HCEC 1CT (cell line): ENCODE measurements at regions not wholly inside any gene's neighbourhood (a gene's known extent, or its start where the extent isn't known, plus 50 kb on each side); places are given as distances from the start of the nearest gene placed in this dataset.

Experiments used
- DNase-seq: peaks from one replicate; pipeline ENCODE4 v3.0.0-alpha.2; 2017

DNA sequence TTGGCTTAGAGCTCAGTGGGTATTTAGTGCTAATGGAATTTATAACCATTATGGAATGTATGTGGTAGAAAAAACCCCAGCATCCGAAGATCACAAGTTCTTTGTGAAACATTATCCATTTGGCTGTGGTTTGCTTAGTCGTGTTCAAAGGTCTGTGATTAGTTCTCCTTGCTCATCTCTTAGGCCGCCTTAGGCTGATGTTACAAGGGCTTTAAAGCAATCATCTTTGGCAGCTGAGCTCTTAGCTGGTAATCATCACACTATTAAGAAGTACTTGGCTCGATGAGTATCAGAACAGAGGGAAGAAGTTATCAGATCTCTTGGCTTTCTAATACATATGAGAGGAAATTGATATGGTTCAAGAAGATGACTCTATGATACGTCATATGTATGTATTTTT lies 124.1 kb upstream of the E2F7 start:
- DNase-seq: peak; percentile 93

DNA sequence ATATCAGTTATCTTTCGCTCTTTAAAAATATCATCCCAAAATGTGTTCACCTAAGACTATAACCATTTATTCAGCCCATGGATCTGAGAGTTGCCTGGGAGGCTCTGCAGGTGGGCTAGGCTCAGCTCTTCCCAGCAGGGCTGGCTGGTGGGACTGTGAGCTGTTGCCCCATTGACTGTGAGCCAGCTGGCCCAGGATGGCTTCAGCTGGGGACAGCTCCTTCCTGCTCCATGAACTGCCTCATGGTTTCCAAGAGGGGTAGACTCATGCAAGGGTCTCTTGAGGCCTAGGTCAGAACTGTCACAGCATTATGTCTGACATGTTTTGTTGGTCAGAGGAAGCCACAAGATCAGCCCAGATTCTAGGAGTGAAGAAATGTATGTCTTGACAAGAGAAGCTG lies 114.1 kb upstream of the E2F7 start:
- no peak for DNase-seq

DNA sequence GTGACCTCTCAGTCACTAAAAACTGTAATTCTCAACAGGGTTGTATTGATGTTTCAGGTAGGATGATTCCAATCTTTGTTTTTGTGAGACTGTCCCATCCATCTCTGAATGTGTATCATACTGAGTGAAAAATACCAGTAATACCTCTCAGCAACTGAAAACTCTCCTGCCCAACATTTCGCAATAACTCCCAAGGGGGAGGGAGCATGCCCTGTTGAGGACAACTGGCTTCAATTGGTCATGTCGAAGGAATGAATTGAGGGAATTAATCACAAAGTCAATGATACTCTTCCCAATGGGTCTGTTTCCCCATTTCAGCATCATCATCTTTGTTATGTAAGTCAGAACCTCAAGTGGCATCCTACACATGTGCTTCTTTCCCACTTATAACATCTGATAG lies 102.4 kb upstream of the E2F7 start:
- DNase-seq: peak; percentile 55

DNA sequence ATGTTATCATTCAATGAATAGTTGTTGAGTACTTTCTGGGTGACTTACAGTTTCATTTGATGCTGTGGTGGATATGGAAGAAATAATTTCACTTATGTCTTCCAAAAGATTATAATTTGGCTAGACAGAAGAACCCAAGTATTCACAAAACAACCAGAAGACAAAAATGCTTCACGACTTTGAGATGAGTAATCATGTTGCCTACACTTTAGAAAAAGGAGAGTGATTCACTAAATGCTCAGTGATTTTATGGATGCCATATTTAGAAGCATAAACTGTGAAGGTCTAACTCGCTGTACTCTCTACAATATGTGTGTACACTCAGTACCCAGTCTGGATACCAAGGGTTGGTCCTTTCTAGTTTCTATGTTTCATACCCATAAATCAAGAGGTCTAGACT lies 101.3 kb upstream of the E2F7 start:
- DNase-seq: peak; percentile 65

DNA sequence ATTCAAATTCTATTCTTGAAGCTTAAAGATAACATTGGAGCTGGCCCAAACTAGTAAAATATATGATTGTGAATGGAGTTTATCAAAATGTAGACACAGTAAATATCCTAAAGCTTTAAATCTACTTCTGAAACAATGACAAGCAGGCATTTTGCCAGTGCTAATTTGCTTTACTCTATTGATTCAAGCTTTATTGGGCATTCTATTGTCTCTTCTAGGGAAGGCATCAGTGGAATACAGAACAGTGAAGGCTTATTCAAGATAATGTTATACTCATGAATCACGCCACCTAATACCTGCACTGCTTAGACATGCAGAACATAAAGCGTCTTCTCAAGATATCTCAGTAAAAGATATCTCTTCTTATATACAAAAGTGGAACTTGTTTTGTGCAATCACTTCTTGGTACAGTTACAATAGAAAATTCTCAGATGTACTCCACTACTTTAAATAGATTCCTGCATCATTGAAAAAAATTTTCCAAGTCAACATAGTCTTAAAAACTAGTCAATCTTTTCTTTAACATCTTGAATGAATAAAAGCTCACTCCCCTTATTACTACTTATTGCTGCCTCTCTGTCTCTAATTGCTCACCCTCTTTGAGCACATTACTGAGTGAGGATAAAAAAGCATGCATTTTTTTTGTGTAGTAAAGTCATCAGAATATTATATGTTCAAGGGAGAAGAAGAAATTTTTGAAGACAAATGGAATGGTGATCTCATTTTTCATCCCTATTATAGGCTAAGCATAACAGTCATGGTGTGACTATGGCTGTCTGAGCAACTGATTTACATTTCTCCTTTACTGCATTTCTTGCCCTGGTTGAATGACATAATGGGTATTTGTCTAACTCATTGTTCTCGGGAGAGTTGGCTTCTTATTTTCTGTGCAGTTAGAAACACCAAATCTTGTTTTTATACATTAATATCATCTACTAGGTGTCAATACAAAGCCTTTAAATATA lies 98.0 kb upstream of the E2F7 start:
- no peak for DNase-seq

DNA sequence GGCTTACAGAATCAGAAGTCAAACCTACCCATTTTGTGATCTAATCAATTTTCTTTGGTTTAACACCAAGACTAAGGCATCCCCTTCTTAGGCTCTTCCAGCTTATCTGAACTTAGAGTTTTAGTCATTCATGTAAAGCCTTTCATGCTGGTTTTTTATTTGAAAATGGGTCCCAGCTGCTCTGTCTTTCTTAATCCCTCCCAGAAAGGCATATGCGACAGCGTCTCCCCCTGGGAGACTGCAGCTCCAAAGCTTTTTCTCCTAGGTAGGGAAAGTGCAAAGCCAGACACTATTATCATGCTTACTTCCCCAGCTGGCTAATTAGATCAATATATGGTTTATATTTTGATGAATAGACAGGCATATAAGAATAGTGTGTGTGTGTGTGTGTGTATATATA lies 96.6 kb upstream of the E2F7 start:
- DNase-seq: no peak

DNA sequence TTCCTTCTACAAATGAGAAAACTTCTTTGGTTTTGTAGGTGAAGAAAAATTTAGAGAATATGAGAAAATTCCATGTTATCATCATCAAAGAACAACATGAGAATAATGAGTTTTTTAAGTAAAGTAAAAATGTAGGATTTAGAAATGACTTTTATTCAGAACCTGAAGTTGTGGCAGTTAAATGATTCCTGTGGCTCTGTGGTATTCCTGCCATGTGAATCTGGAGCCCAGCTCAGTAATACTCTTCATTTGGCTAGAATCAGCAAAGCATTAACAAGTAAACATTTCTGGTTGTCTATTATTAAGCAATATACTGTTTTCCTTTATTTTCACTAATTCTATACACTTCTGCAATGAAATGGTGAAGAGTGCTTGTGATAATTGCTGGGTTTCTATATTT lies 95.6 kb upstream of the E2F7 start:
- no peak for DNase-seq

DNA sequence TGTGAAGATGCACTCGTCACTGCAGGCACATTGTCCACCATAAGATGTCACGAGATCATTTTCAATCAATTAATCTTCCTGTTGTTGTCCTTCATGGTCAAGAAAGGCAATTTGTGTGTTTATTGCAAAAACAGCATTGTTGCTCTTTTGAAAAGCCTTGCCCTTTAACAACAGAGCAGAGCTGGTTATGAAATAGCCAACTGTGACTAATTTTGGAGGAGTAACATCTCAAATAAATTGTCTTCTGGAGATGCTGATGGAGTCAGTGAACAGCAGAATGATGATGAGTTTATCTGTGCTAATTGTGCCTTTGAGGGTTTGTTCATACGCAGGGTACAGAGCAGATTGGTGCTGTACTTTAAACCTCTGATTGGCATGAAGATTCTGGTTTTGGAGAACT lies 88.3 kb upstream of the E2F7 start:
- peak; percentile 20 for DNase-seq

DNA sequence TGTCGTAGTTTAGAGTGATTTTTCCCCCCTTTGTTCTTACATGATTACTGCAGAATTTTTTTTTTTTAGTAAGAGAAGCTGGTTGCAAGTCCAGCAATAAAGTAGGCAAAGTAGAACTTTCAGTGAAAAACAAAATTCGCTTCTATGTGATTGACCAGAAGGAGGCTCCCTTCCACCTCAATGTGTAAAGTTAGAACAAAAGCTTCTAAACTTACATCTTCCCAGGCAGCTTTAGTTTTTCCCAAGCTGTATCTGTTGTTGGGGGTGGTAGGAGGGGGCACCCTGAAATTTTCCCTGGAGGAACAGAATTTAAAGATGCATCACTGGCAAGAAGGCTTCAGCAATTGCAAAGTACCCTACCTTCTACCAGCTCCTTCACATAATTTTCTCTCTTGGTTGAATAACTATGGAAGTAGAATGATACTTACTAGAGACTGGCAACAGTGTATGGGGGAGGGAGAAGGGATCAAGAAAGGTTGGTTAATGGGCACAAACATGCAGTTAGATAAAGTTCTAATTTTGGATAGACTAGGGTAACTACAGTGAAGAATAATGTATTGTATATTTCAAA lies 87.3 kb upstream of the E2F7 start:
- DNase-seq: peak; percentile 59

DNA sequence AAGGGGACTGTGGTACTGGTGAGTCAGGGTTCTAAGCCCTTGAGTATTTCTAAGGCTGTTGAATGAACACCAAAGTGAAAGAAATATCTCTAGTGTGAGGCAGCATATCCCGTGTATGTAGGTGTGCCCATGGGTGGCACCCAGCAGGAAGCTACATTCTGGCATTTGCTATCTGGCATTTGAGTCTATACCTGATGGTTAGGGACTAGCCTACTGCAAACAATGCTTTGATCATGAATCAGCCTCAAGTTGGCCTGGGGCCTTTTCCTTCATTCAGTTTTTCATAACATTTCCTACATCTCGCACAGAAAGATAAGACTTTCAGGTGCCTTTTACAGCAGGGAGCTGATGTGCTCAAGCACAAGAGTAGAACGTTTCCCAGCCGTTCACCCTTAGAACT lies 85.7 kb upstream of the E2F7 start:
- no peak for DNase-seq

DNA sequence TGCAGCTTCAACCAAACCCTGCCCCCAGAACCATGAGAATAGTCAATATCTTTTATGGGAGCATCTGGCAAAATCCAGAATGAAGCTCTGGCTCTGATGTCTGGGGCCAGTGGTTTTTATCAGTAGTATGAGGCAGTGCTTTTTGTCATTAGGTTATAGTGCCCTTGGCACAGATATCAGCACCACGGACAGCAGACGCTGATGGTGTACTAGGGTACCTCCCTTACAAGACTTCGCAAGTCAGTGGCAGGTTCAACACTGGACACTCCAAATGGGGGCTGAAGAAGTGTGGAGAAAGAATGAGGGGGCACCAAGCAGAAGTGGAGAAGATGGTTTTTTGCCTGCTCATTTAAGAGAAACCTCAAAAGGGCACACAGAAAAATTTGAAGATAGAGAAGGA lies 68.2 kb upstream of the E2F7 start:
- DNase-seq: peak; percentile 44

DNA sequence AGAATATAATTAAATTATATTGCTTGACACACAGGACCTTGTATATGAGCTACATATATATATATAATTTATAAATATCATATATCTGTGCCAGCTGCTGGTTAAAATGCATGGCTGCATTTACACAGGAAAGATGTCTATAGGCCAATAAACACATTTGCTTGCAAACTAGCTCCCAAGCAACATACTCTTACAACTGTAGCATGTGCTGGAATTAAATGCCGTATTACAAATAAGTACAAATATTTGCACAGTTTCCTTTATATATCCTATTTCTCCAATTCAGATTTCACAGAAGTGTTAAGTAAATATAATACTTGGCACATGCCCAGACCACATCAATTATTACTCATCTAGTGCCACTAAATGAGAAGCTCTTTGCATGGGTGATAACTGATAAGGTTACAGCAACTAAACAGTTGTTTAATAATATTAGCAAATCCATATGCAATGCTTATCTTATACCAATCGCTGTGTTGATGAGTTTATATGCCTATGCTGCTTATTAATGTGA lies 66.7 kb upstream of the E2F7 start:
- no peak for DNase-seq

DNA sequence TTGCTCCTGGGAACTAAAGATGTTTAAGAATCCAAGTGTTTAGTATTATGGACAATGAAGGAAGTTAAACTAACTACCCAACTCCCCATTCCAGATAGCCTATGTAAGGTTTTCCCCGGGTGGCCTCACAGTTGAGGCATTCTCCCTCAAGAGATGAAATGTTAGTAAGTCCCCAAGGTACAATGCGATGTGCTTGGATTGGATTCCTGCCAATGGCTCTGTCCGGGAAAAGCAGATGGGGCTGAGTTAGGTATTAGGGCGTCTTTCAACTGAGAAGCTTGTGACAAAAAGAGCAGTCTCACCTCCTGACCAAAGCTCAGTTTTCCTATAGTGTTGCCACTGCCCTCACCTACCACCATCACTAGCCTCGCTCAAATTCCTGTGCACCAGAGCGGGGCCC lies 64.8 kb upstream of the E2F7 start:
- DNase-seq: no peak

DNA sequence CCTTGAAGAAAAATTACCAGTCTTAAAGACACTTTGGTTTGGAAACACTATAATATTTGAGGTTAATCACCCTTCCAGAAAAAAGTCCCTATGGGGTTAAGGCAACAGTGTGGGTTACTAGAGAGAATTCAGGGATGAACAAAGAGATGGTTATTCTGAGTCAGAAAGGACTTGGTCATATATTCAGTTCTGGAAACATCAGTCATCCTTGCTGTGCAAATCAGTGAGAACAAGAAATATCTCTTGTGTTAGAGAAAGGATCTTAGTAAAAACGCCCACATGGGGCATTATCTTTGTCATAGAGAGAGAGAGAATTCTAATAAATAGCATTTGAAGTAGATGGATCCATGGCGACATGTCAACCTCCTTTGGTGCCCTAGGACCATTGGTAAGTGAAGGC lies 59.4 kb upstream of the E2F7 start:
- DNase-seq: peak; percentile 43

DNA sequence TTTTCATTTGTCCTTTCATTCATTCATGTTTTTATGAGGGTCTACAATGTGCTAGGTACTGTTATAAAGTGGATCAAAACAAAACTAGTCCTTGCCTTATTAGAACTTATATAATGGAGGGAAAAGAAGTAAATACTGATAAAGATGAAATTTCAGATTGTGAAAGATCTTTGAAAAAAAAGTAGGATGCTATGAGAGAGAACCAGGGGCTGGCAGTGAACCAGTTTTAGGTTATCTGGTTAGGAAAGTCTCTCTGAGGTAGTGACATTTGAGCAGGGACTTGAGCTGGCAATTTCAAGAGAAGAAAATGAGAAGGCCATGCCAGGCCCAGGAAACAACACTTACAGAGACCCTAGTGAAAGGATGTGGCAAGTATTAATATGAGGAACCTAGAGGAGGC lies 57.3 kb upstream of the E2F7 start:
- DNase-seq: no peak

DNA sequence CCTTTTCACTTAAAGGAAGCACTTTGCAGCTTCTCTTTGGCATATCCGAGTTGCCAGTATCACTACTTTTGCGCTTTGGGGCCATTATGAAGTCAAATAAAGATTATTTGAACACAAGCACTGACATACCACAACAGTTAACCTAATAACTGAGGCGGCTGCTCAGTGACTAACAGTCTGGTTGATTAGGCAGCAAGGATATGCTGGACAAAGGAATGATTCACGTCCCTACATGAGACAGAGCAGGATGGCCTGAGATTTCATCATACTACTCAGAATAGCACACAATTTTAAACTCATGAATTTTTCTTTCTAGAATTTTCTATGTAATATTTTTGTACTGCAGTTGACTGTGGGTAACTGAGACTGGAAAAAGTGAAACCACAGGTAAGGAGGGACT lies 56.9 kb upstream of the E2F7 start:
- DNase-seq: peak; percentile 95

DNA sequence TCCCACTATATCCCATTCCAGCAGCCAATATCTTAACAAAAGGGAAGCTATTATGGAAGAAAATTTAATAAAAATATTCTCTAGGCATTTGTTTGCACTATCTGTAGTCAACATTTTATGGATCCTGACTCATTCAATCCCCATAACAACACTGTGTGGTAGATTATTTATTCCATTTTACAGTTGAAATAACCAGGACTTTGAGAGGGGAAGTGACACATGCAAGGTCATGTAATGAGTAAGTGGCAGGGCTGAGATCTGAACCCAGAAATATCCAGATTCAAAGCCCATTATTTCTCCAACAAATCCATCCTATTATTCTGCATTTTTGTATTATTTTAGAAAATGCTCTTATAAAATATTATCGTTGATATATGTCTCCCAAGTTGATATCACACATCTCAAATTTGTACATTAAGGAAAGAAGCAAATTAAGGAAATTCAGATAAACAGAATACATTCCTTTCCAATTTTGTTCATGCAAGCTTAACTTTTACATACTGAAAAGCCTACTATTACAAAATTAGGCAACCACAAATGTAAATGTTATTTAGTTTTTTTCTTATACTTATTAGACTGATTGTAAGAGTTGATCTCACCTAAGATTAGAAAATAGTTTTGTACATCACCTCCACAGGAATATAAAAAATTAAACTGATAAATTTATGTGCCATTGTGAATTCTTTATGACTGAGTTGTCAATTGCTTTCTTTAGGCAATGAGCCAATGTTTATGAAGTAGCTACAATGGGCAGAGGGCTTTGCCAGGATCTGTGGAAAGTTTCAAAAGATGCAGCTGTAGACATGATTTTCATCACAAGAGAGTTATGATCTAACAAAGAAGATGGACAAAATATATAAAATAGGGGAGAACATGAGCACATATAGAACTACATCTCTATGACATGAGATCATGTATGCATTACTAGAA lies 55.1 kb upstream of the E2F7 start:
- DNase-seq: peak; percentile 93

DNA sequence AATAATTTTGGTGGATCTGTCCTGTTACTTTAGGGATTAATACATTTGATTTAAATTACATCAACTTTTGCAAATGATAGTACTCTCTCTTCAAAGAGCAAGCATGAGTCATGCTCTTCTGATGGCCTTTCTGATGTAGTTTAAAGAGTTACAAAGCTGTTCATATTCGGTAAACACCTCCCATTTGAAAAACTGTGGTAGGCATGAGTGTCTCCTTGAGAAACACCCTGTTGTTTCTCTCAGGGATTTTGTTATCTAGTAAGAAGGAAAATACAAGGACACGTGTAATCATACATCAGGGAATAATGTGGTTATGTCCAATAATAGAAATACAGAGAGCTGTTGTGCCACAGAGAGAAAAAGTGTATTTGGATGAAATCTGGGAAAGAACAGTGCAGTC lies 53.3 kb upstream of the E2F7 start:
- peak; percentile 41 for DNase-seq

DNA sequence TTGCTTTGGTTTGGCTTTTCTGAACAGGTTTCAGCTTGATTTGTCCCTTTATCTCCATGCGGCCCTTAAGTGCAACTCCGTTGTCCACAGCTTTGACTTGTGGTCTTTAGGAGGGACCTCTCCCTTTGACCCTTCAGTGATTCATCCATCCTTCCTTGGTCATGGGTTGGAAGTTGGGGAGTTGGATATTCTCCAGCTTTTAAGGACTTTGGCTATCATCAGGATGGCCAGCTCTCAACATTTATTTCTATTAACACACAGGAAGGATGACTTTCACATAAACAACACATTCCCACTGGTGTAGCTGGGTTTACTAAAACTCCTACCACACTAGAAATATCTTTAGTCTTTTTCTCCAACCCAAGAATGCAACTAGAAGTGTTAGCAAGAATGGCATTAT lies 50.9 kb upstream of the E2F7 start:
- peak; percentile 86 for DNase-seq

DNA sequence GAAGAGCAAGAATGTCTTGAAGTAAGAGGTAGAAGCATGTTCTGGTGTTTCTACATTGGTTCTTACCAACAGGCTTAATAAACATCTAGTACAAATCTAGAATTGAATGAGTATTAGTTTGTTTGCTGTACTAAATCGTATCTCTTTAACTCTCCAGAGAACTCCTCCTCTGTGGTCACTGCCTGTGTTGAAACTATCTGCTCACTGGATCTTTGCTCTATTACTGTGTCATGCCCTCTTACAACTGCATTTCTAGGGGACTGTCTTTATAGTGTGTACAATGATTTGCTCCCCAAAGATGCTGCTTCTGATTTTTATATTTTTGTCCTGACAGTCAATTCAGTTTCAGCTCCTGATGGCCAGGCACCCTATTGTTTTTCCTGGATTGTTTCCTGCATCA lies 50.1 kb upstream of the E2F7 start:
- peak; percentile 57 for DNase-seq
